DMS114 treated with DMSO at 0.1 percent for 48 hours (cell line): ENCODE measurements at regions not wholly inside any gene's neighbourhood (a gene's known extent, or its start where the extent isn't known, plus 50 kb on each side); places are given as distances from the start of the nearest gene placed in this dataset.
"Not testable (repeated sequence)": the region's sequence is repeated elsewhere in the genome, so short reads cannot be mapped to it uniquely, and the experiment has no call there.

ENCODE experiments used
- DNase-seq: peaks from one replicate; lab custom pipeline; 2025; ENCODE audit not compliant: unreplicated experiment; lab: John Stamatoyannopoulos, UW

GRCh38 chr14:89661392-89661791 is 244.4 kb upstream of the FOXN3 start:
- DNase-seq = no peak

- not testable (repeated sequence) for DNase-seq
Measured at GRCh38 chr14:89660625-89661233, 243.7 kb upstream of the FOXN3 start.

DNA sequence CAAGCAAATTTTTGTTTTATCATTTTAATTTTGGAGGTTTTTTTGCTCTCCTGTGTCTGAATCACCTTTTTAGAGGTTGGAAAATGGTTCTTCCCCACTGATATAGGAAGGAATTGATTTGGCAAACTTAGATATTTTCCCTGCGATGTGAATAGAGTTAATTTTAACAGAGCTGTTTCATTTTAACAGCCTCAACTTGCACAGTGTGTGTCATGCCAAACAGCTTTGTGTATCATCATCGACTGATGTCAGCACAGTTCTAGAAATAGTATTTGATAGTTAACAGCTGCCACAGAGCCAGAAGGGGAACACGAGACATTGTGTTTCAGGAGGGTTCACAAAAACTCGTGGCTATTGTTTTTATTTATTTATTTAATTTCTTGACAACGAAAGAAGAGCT is 243.1 kb upstream of the FOXN3 start:
- no peak for DNase-seq

- DNase-seq = no peak
Measured at GRCh38 chr14:89658977-89659670, 242.1 kb upstream of the FOXN3 start.

- no peak for DNase-seq
Measured at GRCh38 chr14:89657014-89657413, 240.0 kb upstream of the FOXN3 start.

GRCh38 chr14:89654998-89655397 is 238.0 kb upstream of the FOXN3 start:
- no peak for DNase-seq

GRCh38 chr14:89652352-89652751 is 235.3 kb upstream of the FOXN3 start:
- DNase-seq = no peak

GRCh38 chr14:89651805-89652204 is 234.8 kb upstream of the FOXN3 start:
- no peak for DNase-seq

- DNase-seq = no peak
Measured at GRCh38 chr14:89650077-89650978, 233.3 kb upstream of the FOXN3 start.

DNA sequence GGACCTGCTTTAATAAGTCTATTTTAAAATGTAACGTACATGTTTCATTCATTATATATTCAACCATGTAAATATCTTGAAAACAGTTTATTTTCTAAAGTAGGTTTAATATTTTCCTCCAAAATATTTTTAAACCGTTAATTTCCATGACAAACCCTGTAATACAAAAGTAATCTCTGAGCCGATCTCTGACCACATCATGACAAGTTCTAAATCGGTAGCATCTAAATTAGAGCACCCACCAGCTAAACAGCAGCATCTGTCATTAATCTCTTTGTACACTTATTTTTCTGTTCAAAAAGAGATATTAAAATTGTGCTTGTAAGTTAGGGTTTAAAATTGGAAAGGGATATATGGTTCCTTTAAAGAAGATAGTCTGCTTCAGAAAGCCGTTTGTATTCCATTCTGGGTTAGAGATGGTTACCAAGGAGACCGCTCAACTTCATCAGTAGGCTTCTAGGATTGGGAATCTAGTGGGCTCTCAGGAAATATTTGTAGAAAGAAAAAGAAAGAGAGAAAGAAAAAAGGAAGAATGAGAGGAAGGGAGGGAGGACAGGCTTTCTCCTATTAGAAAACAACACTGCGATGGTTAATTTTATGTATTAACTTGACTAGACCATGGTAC is 232.5 kb upstream of the FOXN3 start:
- no peak for DNase-seq

DNA sequence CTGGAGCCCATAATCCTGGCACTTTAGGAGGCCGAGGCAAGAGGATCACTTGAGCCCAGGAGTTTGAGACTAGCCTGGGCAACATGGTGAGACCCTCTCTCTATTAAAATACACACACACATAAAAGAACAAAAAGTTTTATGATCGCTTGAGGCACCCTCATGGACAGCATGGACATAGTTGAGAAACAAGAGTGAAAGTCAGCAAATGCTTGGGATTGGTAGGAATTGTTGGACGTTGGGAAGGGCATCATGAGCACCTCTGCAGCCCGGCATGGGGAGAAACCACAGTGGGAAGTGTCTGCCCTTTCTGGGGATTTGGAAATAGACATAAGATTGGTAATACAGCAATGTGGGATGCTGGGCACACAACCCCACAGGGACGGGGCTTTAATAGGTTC is 231.9 kb upstream of the FOXN3 start:
- no peak for DNase-seq

DNA sequence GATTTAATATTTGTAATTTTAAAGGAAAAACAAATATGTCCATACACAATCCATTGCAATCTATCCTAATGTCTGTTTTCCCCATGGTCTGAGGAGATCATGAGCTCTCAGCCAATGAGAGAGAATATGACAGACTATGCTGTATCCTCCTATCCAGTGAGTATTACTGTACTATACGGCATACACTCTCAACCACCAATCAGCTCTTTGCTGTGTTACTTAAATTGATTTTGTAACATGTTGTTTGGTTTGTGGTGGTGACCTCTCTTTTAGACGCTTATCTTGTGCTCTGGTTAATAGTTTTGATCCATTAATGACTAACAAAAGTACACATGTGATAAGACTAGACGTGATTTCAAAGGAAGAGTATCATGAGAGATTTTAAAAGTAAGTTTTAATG is 231.5 kb upstream of the FOXN3 start:
- DNase-seq = no peak

DNA sequence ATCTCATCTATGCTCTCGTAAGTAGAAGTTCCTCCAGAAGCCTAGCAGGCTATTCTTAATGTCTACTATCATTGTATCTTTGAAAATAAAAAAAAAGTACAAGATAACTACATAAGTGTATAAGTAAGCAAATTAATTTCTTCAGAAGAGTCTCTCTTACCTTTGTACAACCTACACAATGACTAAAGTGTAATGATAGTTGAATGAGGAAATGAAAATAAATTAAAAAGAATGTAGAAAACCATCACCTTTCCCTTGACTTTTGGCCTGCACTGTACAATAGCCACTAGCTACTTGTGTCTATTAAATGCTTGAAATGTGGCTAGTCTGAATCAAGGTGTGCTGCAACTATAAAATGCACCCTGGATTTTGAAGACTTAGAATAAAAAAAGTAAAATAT is 229.9 kb upstream of the FOXN3 start:
- no peak for DNase-seq

GRCh38 chr14:89644641-89645040 is 227.6 kb upstream of the FOXN3 start:
- DNase-seq = no peak

- no peak for DNase-seq
Measured at GRCh38 chr14:89641495-89642175, 224.6 kb upstream of the FOXN3 start.

- no peak for DNase-seq
Measured at GRCh38 chr14:89640141-89640540, 223.1 kb upstream of the FOXN3 start.

DNA sequence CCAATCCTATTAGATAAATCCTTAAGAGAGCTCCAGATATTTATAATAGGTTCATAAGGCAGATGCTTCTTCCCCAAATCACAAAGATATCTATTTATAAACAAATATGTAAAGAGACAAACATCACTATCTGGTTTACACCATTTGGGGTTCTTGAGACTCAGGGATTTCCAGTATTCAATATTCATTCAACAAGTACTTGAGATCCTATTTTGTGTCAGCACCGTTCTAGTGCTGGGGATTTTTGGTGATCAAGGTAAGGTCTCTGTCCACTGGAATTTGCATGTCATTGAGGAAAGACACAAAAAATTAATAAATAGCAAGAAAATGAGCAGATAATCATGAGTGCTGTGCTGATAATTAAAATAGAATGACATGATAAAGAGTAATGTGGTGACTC is 222.7 kb upstream of the FOXN3 start:
- DNase-seq = no peak

GRCh38 chr14:89638891-89639290 is 221.9 kb upstream of the FOXN3 start:
- DNase-seq = no peak

DNA sequence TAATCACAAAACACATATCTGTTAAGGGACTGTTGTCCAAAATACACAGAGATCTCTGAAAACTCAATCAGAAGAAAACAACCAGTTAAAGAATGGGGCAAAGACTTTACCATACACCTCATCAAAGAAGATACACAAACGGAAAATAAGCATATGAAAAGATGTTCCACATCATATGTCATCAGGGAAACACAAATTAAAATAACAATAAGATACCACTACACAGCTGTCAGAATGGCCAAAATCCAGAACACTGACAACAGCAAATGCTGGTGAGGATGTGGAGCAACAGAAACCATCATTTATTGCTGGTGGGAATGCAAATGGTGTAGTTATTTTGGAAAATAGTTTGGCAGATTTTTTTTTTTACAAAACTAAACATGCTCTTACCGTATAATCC is 220.5 kb upstream of the FOXN3 start:
- DNase-seq = no peak

DNA sequence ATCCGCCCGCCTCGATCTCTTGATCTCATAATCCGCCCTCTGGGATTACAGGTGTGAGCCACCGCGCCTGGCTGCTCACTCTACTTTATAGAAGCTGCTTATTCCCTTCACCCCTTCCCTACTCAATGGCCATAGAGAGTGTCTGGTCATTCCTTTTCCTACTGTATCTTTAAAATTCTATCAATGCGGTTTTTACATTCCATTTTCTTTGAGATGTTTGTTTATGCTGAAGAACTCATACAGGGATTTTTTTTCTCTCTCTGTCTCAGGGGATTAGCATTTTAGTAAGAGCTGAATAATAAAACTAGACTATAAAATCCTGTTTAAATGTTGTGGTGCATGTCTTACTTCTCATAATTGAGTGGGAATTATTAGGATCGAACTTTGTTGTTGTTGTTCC is 218.6 kb upstream of the FOXN3 start:
- no peak for DNase-seq

GRCh38 chr14:89634037-89634436 is 217.0 kb upstream of the FOXN3 start:
- no peak for DNase-seq
